HUDEP-2 (cell line): ENCODE measurements at regions not wholly inside any gene's neighbourhood (a gene's known extent, or its start where the extent isn't known, plus 50 kb on each side); places are given as distances from the start of the nearest gene placed in this dataset.
"Not testable (repeated sequence)": the region's sequence is repeated elsewhere in the genome, so short reads cannot be mapped to it uniquely, and the experiment has no call there.

Source experiments
- DNase-seq, 76 experiments: peaks; one replicate each; lab custom pipeline; 2025; ENCODE audit not compliant: unreplicated experiment in 76 of 76; lab: John Stamatoyannopoulos, UW

DNA sequence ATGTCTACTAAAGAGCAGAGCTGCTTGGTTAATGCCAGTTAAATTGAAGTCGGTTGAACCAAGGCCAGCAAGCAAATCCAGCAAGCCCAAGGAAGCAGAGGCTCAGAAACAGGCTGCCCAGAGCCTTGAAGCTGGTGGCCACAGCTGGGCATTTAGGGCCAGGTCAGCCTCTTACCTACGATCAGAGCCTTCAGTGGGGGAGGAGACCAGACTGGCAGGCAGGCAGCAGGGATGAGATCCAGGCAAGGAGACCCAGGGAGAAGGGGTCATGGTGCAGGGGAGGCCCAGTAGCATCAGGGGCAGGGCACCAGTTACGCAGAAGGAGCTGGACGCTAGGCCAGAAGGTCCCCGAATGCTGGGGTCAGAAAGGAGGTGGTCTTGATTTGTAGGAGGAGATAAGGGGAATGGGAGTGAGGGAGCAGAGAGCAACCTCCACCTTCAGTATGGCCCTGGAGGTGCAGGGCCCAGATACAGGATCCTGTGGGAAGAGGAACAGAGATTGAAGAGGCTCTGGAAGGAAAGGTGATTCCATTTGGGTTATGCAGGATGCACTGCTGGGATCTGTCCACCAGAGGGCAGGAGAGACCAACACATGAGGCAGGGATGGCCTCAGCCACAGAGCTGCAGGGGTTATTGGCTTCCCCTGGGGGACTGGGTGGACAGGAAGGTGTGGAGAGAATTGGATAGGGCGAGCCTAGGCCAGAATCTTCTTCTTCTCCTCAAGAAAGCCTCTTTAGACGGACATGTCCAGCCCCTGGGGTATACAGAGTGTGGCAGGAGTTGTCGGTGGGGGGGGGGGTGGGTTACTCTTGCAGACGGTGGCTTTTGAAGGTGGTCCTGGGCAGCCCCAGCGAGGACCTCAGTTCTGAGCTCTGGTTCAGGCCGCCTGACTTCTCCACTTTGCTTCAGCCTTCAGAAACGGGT lies 132.6 kb upstream of the PODXL start:
- peak in 38 of 76 experiments; percentile 0 to 68 (median 26) for DNase-seq

DNA sequence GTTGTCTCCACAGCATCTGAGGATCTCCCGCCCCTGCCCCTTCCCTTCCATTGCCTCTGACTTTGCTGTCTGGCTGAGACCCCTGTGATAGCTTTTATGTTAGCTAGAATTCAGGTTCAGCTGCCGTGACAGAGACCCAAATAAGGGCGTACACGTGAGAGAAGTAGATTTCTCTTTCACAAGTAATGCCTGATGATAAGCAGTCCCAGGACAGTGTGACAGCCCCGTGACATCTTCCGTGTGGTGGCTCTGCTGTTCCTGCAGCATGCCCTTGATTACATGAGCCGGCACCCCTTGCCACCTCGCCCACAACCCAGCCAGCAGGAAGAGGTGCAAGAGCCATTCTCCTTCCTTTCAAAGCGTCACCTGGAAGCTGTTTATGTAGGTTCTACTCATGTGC lies 130.9 kb upstream of the PODXL start:
- no peak for DNase-seq

DNA sequence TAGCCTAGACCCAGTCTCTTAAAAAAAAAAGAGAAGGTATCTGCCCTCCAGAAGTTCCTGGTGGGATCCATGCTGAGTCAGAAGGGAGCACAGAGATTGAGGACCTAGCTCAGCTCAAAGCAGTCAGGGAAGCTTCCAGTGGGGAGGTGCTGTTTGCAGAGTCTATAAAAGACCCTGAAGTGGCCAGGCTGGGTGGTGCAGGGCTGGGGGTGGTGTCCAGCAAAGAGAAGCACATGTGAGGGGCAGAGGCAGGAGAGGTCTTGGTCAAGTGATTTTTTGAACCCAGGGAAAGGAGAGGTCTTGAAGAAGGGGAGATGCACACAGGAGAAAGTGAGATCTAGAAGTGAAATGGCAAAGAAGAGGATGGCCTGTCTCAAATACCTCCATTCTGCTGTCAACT lies 130.4 kb upstream of the PODXL start:
- DNase-seq, result no peak

DNA sequence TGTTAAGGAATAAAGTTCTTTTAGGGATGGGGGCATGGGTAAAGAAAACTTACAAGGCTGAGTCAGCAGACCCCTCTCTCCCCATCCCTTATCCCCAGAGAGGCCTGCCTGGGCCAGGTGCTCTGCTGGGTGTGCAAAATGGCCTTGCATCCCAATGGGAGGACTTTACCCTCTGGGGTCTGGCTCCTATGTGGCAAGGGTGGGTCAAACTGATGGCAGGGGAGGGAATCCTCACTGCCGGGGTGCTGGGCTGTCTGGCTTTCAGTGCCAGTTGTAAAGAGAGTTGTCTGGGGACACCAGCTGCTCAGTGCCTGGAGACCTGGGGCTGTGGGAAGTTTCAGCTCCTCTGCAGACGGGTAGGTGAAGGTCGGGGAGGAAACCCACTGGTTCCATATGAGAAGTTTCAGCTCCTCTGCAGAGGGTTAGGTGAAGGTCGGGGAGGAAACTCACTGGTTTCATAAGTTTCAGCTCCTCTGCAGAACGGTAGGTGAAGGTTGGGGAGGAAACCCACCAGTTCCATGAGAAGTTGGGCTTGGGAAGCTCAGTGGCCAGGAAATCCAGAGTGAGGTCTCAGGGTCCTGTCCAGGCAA lies 127.2 kb upstream of the PODXL start:
- no peak for DNase-seq

DNA sequence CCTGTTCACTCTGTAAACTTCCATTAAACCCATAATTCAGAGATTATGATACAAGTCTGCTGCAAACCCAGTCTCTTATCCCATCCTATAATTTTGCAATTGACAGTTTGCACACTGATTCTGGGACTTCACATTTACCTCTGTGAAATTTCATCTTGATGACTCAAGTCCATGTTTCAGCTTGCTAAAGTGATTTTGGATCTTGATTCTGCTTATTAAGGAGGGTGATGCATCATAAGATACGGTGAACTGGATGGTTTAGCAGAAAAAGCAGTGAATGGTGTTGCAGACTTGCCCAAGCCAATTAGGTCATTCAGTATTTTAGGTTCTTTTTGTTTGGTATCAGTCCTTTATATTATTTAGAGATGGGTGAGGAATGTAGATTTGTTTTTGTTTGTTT lies 125.5 kb upstream of the PODXL start:
- no peak for DNase-seq

DNA sequence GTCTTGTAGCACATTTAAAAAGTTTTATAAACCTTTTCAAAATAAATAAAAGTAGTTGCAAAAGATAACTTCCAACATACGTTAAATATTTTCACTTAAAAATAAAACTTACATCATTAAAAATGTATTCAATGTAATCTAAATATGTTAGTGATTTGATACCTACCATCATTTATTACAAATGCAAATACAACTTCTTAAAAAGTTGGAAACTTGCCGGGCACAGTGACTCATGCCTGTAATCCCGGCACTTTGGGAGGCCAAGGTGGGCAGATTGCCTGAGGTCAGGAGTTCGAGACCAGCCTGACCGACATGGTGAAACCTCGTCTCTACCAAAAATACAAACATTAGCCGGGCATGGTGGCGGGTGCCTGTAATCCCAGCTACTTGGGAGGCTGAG lies 122.6 kb upstream of the PODXL start:
- DNase-seq, result not testable (repeated sequence)

DNA sequence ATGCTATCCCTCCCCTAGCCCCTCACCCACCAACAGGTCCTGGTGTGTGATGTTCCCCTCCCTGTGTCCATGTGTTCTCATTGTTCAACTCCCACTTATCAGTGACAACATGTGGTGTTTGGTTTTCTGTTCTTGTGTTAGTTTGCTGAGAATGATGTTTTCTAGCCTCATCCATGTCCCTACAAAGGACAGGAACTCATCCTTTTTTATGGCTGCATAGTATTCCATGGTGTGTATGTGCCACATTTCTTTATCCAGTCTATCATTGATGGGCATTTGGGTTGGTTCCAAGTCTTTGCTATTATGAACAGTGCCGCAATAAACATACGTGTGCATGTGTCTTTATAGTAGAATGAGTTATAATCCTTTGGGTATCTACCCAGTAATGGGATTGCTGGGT lies 120.4 kb upstream of the PODXL start:
- DNase-seq, result not testable (repeated sequence)

DNA sequence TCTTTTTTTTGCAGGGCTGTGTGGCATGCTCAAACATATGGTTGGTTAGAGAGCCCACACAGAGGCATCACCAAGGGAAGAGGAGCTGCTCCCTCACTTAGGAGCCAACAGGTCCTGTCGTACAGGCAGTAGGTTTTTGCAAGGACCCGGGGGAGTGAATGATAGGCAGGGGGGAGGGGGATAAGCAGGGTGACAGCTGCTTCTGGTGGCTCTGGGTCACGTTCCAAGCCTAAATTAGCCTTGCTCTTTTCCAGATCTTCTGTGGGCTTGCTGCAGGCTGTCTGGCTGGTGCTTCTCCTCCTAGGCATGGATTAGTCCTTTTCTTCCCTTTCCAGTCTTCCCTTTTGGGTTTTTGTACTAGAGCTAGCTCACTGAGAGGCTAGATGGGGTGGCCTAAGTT lies 117.7 kb upstream of the PODXL start:
- DNase-seq, result peak in 3 of 76 experiments; percentile 6 to 28 (median 18)

DNA sequence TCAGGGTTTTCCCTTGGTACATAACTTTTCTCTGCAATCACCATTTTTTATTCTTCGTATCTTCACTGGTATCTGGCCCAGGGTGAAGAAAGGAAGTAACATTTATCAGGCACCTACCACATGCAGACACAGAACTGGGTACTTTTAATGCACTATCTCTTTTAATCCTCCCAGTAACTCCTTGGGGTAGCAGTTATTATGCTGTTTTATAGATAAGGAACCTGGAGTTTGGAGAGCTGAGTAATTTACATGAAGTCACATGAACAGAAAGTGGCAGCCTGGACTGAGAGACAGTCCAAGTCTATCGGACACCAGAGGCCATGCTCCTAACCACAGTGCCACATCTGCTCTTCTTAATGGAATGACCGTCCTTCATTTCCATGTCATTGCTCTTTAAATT lies 117.1 kb upstream of the PODXL start:
- peak in 27 of 76 experiments; percentile 2 to 69 (median 24) for DNase-seq

DNA sequence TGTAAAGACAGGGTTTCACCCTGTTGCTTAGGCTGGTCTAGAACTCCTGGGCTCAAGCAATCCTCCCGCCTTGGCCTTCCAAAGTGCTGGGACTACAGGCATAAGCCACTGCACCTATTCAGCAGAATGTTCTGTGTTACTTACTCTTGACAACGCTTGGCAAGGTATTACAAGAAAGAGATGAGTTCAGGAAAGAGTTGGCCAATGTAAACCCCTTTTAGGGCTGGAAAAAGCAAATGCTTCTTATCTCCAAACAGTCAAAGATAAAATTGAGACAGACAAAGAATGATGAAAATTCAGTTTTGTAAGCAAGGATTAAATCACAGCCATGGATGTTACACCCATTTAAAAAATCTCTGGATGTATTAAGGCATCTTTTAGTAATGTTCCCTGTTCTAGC lies 114.0 kb upstream of the PODXL start:
- no peak for DNase-seq

DNA sequence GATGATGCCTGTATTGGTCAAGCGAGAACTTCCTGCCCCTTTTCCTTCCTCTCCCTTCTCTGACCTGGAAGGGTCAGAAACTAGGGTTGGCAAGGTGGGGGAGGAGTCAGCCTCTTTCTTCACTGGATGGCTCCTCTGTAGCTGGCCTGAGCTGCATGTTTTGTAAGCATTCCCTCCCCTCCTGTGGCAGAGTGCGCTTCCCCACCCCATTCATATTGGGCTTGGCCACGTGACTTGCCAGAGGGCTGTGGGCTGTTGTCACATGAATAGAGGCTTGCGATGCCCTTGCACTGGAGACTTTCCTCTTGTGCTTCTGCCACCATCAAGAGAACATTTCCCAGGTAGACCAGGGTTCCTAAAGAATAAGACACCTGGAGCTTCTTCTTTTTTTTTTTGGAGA lies 111.3 kb upstream of the PODXL start:
- no peak for DNase-seq

DNA sequence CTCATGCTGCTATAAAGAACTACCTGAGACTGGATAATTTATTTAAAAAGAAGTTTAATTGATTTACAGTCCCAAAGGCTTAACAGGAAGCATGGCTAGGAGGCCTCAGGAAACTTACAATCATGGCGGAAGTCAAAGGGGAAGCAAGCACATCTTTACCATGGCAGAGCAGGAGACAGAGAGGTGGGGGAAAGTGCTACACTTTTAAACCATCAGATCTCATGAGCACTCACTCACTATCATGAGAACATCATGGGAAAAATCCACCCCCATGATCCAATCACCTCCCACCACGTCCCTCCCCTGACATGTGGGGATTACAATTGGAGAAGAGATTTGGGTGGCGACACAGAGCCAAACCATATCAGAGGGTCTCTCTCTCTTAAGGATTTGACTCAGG lies 108.6 kb upstream of the PODXL start:
- DNase-seq, result no peak

DNA sequence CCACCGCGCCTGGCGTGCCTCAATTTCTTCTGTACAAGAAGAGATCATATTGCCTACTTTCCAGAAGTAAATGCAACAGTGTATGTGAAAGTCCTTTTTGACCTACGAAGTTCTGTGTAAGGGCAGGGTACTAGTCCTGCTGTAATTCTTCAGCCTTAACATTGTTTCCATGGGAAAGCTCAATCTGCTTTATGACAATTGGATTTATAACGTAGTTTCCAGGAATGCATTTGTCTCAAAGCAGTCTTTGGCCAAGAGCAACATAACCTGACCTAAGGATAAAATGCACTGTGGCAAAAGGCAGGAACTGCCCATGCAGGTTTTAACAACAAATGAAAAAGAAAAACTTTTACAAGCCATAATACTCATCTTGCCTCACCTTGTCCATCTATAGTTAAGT lies 108.1 kb upstream of the PODXL start:
- no peak for DNase-seq

DNA sequence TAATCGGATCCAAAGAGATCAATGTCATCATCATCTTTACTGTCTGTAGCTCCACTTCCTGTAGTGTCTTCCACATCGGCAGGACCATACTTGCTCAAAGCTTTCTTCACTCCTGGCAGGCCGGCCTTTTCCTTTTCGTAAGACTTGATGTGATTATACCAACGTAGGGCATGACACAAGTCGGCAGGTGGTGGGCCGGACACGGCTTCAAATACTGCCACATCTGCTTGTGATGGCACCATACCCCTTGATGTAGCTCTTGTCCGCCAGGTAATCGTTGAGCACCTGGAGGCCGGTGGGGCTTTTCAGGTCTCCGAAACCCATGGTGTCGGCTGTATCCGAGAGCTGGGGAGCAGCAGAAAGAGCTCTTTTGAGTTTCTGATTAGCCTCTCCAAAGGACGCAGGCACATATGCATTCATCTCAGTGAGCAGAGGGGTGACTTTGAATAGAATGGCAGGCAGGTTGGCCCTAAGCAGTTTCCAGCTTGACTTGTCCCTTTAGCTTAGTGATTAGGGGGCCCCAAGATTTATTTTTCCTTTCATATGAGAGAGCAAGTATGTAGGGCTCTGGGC lies 106.0 kb upstream of the PODXL start:
- not testable (repeated sequence) for DNase-seq

DNA sequence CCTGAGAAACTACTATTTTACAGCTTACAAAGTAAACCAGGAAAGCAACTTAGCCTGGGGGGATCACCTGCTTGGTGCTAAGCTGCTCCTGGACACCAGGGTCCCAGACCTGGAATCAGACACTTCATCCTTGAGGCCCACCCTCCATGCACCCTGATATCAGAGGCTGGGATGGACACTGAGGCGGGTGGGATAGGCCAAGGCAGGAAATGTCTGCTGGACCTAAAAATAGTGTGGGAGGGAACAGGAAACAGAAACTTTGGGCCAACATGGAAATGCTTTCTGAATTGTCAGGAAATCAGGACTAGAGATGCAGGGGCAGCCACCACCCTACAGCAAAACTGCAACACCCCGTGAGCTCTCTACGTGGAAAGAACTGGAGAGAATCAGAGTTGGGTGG lies 101.5 kb upstream of the PODXL start:
- no peak for DNase-seq

DNA sequence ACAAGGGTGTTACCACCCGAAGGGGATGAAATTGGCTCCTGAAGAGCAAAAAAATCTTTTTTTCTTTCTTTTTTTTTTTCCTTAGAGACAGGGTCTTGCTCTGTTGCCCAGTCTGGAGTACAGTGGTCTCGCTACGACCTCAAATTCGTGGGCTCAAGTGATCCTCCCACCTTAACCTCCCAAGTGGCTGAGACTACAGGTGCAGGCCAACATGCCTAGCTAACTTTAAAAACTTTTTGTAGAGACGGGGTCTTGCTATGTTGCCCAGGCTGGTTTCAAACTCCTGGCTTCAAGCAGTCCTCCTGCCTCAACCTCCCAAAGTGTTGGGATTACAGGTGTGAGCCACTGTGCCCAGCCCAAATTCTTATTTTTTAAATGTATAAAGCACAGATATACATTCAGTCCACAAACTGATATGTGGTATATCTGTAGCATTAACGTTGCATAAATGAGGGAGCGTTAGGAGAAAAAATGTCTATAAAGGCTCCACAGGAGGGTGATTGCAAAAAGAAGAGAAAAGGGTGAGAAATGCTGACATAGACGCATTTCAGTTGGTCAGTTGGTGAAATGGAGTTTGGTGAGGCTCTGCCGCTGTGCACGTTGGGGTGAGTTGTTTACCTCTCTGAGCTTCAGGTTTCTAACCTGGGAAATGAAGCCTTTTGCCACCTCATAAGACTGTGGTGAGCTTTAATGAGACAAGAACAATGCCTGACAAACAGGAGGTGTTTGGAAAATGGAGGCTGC lies 100.7 kb upstream of the PODXL start:
- no peak for DNase-seq

DNA sequence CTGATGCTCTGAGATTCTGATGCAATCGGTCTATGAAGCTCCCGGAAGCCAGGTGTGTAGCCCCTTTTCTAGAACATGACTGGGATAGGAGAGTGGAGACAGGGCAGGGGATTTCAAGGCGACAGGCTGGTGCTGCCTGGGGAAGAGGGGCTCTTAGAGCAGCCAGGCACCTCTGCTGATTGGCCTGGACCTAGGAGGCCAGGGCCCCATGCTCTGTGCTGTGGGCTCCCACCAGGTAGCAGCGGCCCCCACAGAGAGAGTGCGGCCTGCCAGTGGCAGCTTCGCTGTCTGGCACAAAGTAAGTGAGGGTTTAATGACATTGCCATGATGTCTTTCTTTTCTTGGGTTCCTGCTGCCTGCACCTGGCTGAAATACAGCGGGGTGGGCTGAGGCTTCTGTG lies 99.4 kb upstream of the PODXL start:
- no peak for DNase-seq

DNA sequence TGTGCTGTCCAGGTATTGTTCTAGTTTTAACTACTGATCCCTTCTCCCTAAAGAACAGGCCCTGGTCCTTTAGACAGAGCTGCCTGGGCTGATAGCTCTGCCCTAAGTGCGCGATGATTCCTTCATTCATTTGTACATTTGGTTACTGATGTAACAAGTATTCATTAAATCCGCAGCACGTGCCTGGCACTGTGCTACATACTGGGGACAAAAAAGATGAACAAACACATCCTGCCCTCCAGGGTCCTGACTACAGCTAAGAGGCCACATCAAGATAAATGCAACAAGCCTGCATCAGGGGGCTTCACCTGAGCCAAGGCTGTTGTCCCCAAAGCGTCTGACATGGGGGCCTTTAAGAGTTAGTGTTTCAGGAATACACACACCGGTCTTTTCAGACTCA lies 99.0 kb upstream of the PODXL start:
- DNase-seq, result no peak

DNA sequence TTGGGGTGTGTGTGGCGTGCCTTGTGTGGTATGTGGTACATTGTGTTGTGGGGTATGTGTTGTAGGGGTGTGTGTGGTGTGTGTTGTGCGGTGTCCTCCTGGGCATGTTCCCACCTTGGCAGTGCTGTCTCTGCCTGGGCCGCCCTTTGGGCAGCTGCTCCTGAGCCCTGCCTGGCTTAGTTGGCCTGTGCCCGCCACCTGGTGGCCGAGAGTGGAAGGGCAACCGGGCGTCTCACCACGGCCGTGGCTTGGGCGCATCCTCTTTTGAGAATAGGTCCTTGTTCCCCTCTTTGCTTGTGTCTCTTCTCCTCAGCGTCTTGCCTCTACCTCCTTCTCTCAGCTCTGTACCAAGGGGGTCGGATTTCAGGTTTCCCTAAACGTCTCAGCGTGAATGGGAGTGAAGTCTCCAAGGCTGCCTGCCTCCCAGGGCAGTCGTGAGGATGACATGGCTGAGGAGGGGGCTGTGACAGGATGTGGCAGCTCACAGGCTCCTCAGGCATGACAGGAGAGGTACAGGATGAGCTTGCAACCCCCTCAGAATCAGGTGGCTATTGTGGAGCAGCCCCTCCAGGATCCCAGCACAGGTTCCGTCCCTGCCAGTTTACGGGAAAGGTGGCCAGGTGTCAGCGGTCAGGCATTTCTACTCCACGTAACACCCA lies 98.4 kb upstream of the PODXL start:
- peak in 69 of 76 experiments; percentile 2 to 84 (median 57) for DNase-seq

DNA sequence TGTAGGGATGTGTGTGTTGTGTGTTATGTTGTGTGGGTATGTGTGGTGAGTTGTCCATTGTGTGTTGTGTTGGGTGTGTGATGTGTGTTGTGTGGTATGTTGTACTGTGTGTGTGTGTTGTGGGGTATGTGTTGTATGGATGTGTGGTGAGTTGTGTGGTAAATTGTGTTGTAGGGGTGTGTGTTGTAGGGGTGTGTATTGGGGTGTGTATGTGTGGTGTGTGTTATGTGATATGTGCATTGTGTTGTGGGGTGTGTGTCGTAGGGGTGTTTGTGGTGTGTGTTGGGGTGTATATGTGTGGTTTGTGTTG lies 97.8 kb upstream of the PODXL start:
- DNase-seq, result no peak
